HG03097 (cell line): ENCODE measurements at regions not wholly inside any gene's neighbourhood (a gene's known extent, or its start where the extent isn't known, plus 50 kb on each side); places are given as distances from the start of the nearest gene placed in this dataset.

Source experiments
- ATAC-seq: cut with Tn5 transposase; IDR thresholded peaks from one replicate; pipeline ENCODE4 v1.9.1; 2021; ENCODE audit not compliant: unreplicated experiment, low FRiP score

DNA sequence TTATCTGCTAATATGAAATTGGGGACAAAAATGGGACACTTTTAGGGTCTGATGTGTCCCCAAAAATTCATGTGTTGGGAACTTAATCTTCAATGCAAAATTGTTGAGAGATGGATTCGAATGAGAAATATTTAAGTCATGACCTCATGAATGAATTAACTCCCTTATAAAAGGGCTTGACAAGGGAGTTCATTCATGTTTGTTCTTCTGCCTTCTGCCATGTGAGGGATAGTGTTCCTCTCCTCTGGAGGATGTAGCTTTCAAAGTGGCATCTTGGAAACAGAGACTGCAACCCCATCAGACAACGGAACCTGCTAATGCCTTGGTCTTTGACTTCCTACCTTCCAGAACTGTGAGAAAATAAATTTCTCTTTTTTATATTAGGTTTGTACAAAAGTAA, 89.2 kb upstream of the LINC00305 start:
- no peak for ATAC-seq

DNA sequence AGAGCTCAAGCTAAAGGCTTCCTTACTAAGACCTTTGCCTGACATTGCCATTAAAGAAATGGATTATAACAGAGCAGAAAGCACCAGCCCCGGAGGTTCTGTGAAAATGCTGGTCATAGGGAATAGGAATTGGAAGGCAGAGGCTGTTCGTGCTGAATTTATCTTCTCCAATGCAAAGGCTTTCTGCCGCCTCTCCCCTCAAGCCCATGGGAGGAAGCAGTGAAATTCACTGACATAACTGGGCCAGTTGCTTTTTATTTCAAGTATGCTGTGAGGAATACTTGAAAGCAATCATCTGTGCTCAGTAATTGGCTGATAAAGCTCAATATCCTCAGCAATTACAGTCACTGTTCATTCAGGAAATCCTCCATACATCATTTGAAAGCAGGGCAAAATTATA, 85.4 kb upstream of the LINC00305 start:
- no peak for ATAC-seq

DNA sequence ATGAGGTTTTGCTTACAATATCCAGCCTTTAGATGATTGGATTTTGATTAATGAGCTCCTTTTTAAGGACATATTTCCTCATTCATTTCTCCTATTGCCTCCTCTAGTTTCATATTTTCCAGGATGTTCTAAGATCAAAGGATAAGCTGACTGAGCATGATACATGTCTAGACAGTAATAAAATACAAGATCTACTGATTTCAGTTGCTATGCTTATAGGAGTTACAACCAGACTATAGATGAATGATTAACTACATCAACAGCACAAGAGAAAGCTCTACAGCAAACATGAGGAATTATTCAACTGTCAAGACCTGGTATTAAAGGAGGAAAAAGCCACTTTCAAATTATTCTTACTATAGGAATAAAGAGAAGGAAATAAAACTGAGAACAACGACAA, 85.0 kb upstream of the LINC00305 start:
- no peak for ATAC-seq

DNA sequence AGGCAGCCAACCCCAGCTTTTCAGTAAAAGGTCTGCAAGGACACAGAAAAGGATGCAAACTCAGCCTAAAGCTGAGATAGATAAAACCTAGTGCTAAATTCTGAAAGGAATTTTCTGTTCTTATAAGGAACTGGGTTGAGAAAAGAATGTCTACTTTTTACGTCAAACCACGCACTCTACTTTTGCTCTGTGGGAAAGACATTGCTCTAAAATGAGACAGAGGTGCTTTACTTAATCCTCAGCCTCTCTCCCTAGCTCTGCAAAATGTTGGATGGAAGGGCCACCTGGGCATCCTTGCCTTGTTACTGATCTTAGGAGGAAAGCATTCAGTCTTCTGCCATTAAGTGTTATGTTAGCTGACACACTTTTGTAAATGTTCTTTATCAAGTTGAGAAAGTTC, 72.1 kb upstream of the LINC00305 start:
- ATAC-seq: no peak

DNA sequence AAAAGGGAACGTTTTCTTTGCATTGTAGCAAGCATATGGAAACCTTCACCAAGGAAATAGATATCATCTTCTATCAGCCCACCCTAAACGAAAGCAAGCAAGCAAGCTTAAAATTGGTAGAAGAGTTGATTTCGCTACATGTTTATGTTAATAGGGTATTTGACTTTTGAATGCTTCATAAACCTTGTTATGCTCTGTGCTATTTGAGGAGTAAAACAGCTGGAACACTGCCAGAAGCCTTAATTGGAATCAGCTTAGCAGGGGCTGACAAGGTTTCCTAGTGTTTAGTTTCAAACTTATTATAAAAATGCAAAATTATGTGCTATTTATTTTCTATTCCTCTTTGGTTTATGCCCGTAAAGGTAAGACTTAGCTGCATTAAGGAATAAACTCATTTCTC, 70.6 kb upstream of the LINC00305 start:
- ATAC-seq: no peak

DNA sequence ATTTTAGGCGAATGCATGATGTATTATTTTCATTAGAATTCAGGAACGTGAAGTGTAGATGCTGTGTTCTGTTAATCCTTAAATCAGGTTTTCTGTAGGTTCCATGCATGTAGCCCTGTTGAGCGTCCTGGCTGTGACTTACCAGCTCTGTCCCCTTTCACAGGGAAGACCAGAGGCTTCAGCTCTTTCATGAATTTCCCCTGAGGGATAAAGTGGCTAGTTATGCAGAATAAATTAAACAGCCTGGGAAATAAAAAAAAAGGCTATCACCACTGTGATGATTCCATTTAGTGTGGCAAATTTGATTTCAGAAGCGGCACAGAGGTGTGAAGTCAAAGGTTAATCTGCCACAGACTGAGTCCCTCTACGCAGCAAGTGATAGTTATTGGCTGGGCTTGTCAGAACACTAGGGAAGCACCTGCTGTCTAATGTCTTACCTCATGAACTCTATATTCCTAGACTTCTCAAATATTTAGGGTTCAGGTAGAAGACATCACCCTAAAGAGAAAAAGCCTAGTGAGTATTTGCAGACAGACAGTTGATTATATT, 61.6 kb upstream of the LINC00305 start:
- no peak for ATAC-seq

DNA sequence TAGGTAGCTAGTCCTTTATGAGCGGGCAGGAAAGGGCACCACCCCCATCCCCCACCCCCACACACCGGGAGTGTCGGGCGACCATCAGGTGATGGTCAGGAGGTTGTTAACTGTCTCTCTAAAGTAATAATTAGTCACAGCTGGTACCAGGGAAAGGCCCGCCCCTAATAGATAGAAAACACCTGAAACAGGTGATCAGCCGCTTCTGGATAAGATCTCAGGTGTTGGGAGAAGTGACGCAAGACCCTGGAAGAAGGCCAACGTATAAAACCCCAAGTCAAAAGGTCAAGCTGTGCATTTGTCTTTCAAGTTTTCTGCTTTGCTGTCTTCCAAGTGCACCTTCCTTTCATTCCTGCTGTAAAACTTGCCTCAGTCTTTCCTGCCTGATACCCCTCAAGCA, 59.6 kb upstream of the LINC00305 start:
- ATAC-seq: no peak

DNA sequence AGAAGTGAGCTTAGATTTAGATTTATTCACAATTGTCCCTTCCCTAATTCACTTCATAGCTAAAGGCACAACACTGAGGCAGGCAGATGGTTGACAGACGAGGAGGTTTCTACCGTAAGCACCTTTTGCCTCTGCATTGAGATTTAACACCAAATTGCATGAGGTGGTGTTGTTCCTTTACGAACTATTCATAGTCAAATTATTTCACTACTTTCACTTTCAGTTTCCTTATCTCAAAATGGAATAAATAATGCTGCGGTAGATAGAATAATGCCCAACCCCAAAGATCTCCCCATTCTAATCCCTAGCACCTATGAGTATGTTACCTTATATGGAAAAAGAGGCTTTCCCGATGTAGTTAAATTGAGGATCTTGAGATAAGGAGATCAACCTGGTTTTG, 58.9 kb upstream of the LINC00305 start:
- no peak for ATAC-seq

DNA sequence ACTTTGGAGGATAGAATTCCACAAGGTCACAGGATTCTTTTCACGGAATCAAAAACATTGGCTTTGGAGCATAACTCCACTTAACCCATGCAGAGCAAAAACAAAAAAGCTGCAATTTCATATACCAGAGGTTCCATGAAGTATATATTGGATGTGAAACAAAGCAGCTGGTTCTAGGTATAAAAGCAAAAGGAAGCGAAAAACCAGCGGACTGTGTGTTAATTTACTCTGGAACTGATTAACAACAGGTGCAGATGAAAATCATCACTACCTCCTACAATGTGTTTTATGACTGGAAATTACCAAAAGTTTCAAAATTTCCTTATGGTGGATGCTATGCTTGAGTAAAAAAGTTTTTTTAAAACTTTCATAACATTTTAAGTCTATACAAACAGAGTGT, 54.4 kb upstream of the LINC00305 start:
- ATAC-seq: no peak

DNA sequence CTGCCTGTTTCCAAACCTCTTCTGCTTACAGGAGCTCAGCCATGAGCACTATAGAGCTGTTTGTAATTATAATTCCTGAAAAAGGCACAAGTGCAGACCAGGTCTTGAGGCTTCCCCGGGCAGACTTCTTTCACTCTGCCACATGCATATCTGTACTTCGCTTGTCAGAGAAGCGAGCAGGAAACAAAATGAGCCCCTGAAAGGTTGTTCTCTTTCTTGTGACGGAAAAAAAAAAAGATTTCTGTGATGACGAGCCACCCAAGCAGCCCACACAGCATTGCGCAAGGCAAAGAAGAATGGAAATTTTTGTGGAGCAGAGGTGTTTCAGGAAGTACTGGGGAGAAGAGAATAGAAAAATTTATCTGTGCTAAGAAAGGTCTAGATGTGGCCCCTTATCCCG, 54.0 kb upstream of the LINC00305 start:
- ATAC-seq: no peak

DNA sequence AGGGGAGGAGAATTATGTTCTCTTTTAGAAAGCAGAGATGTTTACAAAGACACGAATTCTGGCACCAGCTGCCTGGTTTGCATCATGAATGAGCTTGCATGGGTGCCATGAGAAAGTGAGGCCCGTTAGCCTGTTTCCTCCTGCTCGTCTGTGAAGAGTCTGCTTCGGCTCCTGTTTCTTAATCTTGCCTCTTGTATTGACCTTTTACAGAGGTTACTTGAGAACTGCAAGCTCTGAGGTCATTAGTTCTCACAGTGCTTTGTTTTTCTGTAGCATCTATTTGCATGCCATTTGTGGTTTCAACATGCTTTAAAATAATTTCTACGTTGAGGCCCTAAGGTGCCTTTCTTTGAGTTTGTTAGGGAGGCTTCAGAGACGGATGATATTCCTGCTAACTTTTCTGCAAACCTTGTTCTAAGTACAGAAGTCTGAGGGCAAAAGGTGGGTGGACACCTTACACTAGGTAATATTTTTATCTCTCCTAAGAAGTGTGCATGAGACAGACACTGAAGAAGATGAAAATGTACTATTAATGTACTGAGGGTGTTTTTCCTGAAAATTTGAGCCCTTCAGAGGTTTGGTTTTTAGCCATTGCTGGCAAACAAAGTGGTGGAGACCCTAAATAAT, 53.4 kb upstream of the LINC00305 start:
- ATAC-seq: no peak

DNA sequence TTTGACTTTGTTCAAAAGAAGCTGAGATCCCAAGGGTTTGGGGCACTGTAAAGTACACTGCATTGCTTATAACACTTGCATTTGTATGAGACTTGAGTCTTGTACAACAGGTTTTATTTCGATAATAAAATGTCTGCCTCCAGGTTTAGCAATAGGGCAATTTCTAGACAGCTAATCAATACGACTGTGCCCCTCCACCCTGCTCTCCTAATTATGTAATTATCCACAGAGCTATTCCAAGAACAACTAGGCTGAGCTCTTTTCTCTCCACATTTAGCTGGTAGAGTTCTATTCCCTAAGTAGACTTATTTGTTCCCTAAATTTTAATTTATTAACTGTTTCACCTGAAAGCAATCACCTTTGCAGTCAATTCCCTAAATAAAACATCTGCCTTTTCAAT, 52.9 kb upstream of the LINC00305 start:
- no peak for ATAC-seq

DNA sequence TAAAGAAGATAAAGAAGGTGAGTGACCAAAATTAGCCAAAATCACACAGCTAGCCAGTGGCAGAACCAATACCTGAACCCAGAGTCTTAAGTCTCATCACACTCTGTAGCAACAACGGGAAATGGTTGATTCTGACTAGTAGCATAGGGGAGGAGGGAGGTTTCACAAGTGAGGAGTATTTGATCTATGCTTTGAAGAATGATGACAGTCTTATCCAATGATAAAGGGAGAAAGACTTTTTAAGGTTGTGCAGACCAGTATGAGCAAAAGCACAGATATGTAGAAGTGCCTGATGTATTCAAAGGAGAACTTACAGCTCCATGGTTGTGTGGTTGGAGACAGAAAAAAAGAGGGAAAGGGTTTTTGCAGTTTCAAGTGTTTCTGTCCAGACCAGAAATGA, 50.7 kb upstream of the LINC00305 start:
- ATAC-seq: no peak
